ENCODE measurements at regions not wholly inside any gene's neighbourhood (a gene's known extent, or its start where the extent isn't known, plus 50 kb on each side); places are given as distances from the start of the nearest gene placed in this dataset.

GRCh38 chr3:191770541-191770940 is 309.6 kb downstream of the PYDC2 start:
- H3K4me3 ChIP-seq (replicated peaks; ENCODE audit: low read depth, low read length), result no peak overlapping the region
- H3K36me3 ChIP-seq (ENCODE audit: control insufficient read depth, insufficient read depth, low read length), result no peaks in the 10 kb centered on the region
- DNase-seq (ENCODE audit: extremely low read depth, insufficient read length), result no peak
- TF ChIP-seq CTCF (IDR thresholded peaks at IDR 0.05; ENCODE audit: insufficient read depth, low read length, poor library complexity, severe bottlenecking), result no peak
- no peaks in the 10 kb centered on the region for H3K27me3 ChIP-seq (replicated peaks; ENCODE audit: control insufficient read depth, insufficient read depth, low read length)

GRCh38 chr3:191774485-191774884 is 313.5 kb downstream of the PYDC2 start:
- Histone ChIP-seq H3K36me3 (ENCODE audit: control insufficient read depth, insufficient read depth, low read length) (no peaks in the 10 kb centered on the region), H3K27me3 (replicated peaks; ENCODE audit: control insufficient read depth, insufficient read depth, low read length) (no peaks in the 10 kb centered on the region), H3K4me3 (replicated peaks; ENCODE audit: low read depth, low read length) (no peak overlapping the region)
- DNase-seq (ENCODE audit: extremely low read depth, insufficient read length), result no peak
- no peak for TF ChIP-seq CTCF (IDR thresholded peaks at IDR 0.05; ENCODE audit: insufficient read depth, low read length, poor library complexity, severe bottlenecking)

GRCh38 chr3:191775451-191776233 is 314.7 kb downstream of the PYDC2 start:
- Histone ChIP-seq H3K4me3 (replicated peaks; ENCODE audit: low read depth, low read length) (no peak overlapping the region), H3K27me3 (replicated peaks; ENCODE audit: control insufficient read depth, insufficient read depth, low read length) (no peaks in the 10 kb centered on the region), H3K36me3 (ENCODE audit: control insufficient read depth, insufficient read depth, low read length) (no peaks in the 10 kb centered on the region)
- TF ChIP-seq CTCF (IDR thresholded peaks at IDR 0.05; ENCODE audit: insufficient read depth, low read length, poor library complexity, severe bottlenecking), result no peak
- no peak for DNase-seq (ENCODE audit: extremely low read depth, insufficient read length)

- no peak for TF ChIP-seq CTCF (IDR thresholded peaks at IDR 0.05; ENCODE audit: insufficient read depth, low read length, poor library complexity, severe bottlenecking)
- H3K4me3 ChIP-seq (replicated peaks; ENCODE audit: low read depth, low read length), result no peak overlapping the region
- H3K27me3 ChIP-seq (replicated peaks; ENCODE audit: control insufficient read depth, insufficient read depth, low read length), result no peaks in the 10 kb centered on the region
- no peak for DNase-seq (ENCODE audit: extremely low read depth, insufficient read length)
- no peaks in the 10 kb centered on the region for H3K36me3 ChIP-seq (ENCODE audit: control insufficient read depth, insufficient read depth, low read length)
Measured at GRCh38 chr3:191781044-191781443, 320.1 kb downstream of the PYDC2 start.

GRCh38 chr3:191783024-191783423 is 322.1 kb downstream of the PYDC2 start:
- H3K27me3 ChIP-seq (replicated peaks; ENCODE audit: control insufficient read depth, insufficient read depth, low read length), result no peaks in the 10 kb centered on the region
- DNase-seq (ENCODE audit: extremely low read depth, insufficient read length), result no peak
- no peak for TF ChIP-seq CTCF (IDR thresholded peaks at IDR 0.05; ENCODE audit: insufficient read depth, low read length, poor library complexity, severe bottlenecking)
- no peaks in the 10 kb centered on the region for H3K36me3 ChIP-seq (ENCODE audit: control insufficient read depth, insufficient read depth, low read length)
- H3K4me3 ChIP-seq (replicated peaks; ENCODE audit: low read depth, low read length), result no peak overlapping the region

All from GM06990 (cell line).